ENCODE measurements at regions not wholly inside any gene's neighbourhood (a gene's known extent, or its start where the extent isn't known, plus 50 kb on each side); places are given as distances from the start of the nearest gene placed in this dataset.
A peak's percentile ranks its signal among the peaks of the same experiment; 100 is the strongest.

- TF ChIP-seq GATA1 (IDR thresholded peaks at IDR 0.05; ENCODE audit: low read depth, low read length), result no peak
- no peak for TF ChIP-seq POLR2A (IDR thresholded peaks at IDR 0.05; ENCODE audit: low read length)
These were observed 198.9 kb downstream of the ABCC12 start for GRCh38 chr16:47956916-47957315.

GRCh38 chr16:47949714-47950113, 206.1 kb downstream of the ABCC12 start:
- TF ChIP-seq GATA1 (IDR thresholded peaks at IDR 0.05; ENCODE audit: low read depth, low read length) (no peak), POLR2A (IDR thresholded peaks at IDR 0.05; ENCODE audit: low read length) (no peak)
- no peak for DNase-seq

More at GRCh38 chr16:47956916-47957315, 198.9 kb downstream of the ABCC12 start:
- no peak for DNase-seq

- no peak for DNase-seq
- TF ChIP-seq POLR2A (IDR thresholded peaks at IDR 0.05; ENCODE audit: low read length), result no peak
- TF ChIP-seq GATA1 (IDR thresholded peaks at IDR 0.05; ENCODE audit: low read depth, low read length), result no peak
These were observed 206.5 kb downstream of the ABCC12 start for GRCh38 chr16:47949276-47949675.

GRCh38 chr16:47947723-47948122, 208.1 kb downstream of the ABCC12 start:
- DNase-seq, result no peak
- TF ChIP-seq GATA1 (IDR thresholded peaks at IDR 0.05; ENCODE audit: low read depth, low read length) (no peak), POLR2A (IDR thresholded peaks at IDR 0.05; ENCODE audit: low read length) (no peak)

GRCh38 chr16:47946092-47946491, 209.7 kb downstream of the ABCC12 start:
- DNase-seq, result no peak
- no peak for TF ChIP-seq POLR2A (IDR thresholded peaks at IDR 0.05; ENCODE audit: low read length)
- no peak for TF ChIP-seq GATA1 (IDR thresholded peaks at IDR 0.05; ENCODE audit: low read depth, low read length)

GRCh38 chr16:47944589-47944988, 211.2 kb downstream of the ABCC12 start:
- DNase-seq, result no peak

GRCh38 chr16:47943235-47943634, 212.6 kb downstream of the ABCC12 start:
- TF ChIP-seq GATA1 (IDR thresholded peaks at IDR 0.05; ENCODE audit: low read depth, low read length) (no peak), POLR2A (IDR thresholded peaks at IDR 0.05; ENCODE audit: low read length) (no peak)
- DNase-seq, result no peak

More at GRCh38 chr16:47944589-47944988, 211.2 kb downstream of the ABCC12 start:
- no peak for TF ChIP-seq GATA1 (IDR thresholded peaks at IDR 0.05; ENCODE audit: low read depth, low read length)
- TF ChIP-seq POLR2A (IDR thresholded peaks at IDR 0.05; ENCODE audit: low read length), result no peak

GRCh38 chr16:47940466-47940865, 215.3 kb downstream of the ABCC12 start:
- TF ChIP-seq POLR2A (IDR thresholded peaks at IDR 0.05; ENCODE audit: low read length), result no peak
- TF ChIP-seq GATA1 (IDR thresholded peaks at IDR 0.05; ENCODE audit: low read depth, low read length), result no peak

GRCh38 chr16:47939680-47940079, 216.1 kb downstream of the ABCC12 start:
- no peak for DNase-seq
- no peak for TF ChIP-seq GATA1 (IDR thresholded peaks at IDR 0.05; ENCODE audit: low read depth, low read length)
- TF ChIP-seq POLR2A (IDR thresholded peaks at IDR 0.05; ENCODE audit: low read length), result no peak

More at GRCh38 chr16:47940466-47940865, 215.3 kb downstream of the ABCC12 start:
- no peak for DNase-seq

- DNase-seq, result no peak
- no peak for TF ChIP-seq POLR2A (IDR thresholded peaks at IDR 0.05; ENCODE audit: low read length)
- no peak for TF ChIP-seq GATA1 (IDR thresholded peaks at IDR 0.05; ENCODE audit: low read depth, low read length)
These were observed 217.5 kb downstream of the ABCC12 start for GRCh38 chr16:47938272-47938671.

GRCh38 chr16:47928008-47928407, 227.8 kb downstream of the ABCC12 start:
- TF ChIP-seq POLR2A (IDR thresholded peaks at IDR 0.05; ENCODE audit: low read length), result no peak
- peak; percentile 32 to 37 for DNase-seq

- no peak for TF ChIP-seq POLR2A (IDR thresholded peaks at IDR 0.05; ENCODE audit: low read length)
- no peak for DNase-seq
These were observed 228.5 kb downstream of the ABCC12 start for GRCh38 chr16:47927330-47927729.

GRCh38 chr16:47925811-47926460, 229.9 kb downstream of the ABCC12 start:
- TF ChIP-seq POLR2A (IDR thresholded peaks at IDR 0.05; ENCODE audit: low read length) (no peak), GATA1 (IDR thresholded peaks at IDR 0.05; ENCODE audit: low read depth, low read length) (no peak)
- no peak for DNase-seq

- TF ChIP-seq POLR2A (IDR thresholded peaks at IDR 0.05; ENCODE audit: low read length), result no peak
- no peak for TF ChIP-seq GATA1 (IDR thresholded peaks at IDR 0.05; ENCODE audit: low read depth, low read length)
- DNase-seq, result no peak
These were observed 230.8 kb downstream of the ABCC12 start for GRCh38 chr16:47924950-47925349.

- TF ChIP-seq GATA1 (IDR thresholded peaks at IDR 0.05; ENCODE audit: low read depth, low read length) (no peak), POLR2A (IDR thresholded peaks at IDR 0.05; ENCODE audit: low read length) (no peak)
- DNase-seq, result no peak
These were observed 234.3 kb downstream of the ABCC12 start for GRCh38 chr16:47921535-47921934.

Measured in erythroblast (primary cell).